ENCODE measurements at regions not wholly inside any gene's neighbourhood (a gene's known extent, or its start where the extent isn't known, plus 50 kb on each side); places are given as distances from the start of the nearest gene placed in this dataset.

DNA sequence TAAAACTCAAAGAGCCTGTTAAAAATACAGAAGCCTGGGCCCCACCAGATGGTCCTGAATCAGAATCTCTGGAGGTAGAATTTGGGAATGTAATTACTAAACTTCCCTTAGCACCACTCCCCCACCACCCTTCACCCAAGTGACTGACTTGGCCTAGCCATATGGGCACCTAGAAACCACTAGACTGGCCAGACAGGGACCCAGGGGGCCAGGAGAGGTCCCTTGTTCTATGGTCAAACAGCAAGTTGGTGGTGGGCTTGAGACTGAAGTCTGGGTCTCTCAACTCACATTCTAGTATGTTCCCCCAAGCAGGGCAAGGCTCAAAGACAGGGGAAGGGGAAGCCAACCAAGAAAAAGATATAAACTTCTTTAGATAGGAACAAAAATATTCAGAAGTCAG is 301.5 kb upstream of the TLE3 start:
- TF ChIP-seq, protein P1, sequence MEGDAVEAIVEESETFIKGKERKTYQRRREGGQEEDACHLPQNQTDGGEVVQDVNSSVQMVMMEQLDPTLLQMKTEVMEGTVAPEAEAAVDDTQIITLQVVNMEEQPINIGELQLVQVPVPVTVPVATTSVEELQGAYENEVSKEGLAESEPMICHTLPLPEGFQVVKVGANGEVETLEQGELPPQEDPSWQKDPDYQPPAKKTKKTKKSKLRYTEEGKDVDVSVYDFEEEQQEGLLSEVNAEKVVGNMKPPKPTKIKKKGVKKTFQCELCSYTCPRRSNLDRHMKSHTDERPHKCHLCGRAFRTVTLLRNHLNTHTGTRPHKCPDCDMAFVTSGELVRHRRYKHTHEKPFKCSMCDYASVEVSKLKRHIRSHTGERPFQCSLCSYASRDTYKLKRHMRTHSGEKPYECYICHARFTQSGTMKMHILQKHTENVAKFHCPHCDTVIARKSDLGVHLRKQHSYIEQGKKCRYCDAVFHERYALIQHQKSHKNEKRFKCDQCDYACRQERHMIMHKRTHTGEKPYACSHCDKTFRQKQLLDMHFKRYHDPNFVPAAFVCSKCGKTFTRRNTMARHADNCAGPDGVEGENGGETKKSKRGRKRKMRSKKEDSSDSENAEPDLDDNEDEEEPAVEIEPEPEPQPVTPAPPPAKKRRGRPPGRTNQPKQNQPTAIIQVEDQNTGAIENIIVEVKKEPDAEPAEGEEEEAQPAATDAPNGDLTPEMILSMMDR (IDR thresholded peaks at IDR 0.05): no peak
- no peak for TF ChIP-seq EZH2 (IDR thresholded peaks at IDR 0.05)
